HepG2 (cell line): ENCODE measurements at regions not wholly inside any gene's neighbourhood (a gene's known extent, or its start where the extent isn't known, plus 50 kb on each side); places are given as distances from the start of the nearest gene placed in this dataset.

Source experiments
- ATAC-seq: fragments of 200-7000 bp; cut with Tn5 transposase; 3 replicates; pipeline ENCODE4 v1.9.1; 2020; ENCODE audit warnings: mild to moderate bottlenecking, moderate library complexity
- BruUV-seq: library from RNA; stranded (reverse); fragments of 400-500 nt; replicated peaks from 2 replicates; lab custom pipeline; 2021; lab: Mats Ljungman, UMichigan
- CTCF ChIA-PET: fragments of 300-600 bp; formaldehyde crosslinking; extraction: SDS; loops from one replicate; lab custom pipeline; 2021; ENCODE audit warnings: low total read pairs, inconsistent platforms, low intra/inter-chr PET ratio; lab: Yijun Ruan, JAX
- POLR2A ChIA-PET: fragments of 350-600 bp; sonication (Branson Sonifier 250); formaldehyde crosslinking; loops from one replicate; lab custom pipeline; 2020; ENCODE audit warnings: antibody characterized with exemption, inconsistent platforms; lab: Yijun Ruan, JAX
- DNase-seq: peaks from one replicate; pipeline ENCODE4 v3.0.0-alpha.2; 2015; ENCODE audit warnings: low spot score
- FAIRE-seq: peaks from 3 replicates; lab custom pipeline; 2011; peaks lifted over from hg19 to GRCh38; lab: Jason Lieb, UNC
- H2AFZ ChIP-seq: one replicate; pipeline ENCODE4 v1.6.1; 2011; ENCODE audit warnings: low read length, inconsistent platforms
- H3K27ac ChIP-seq: fragments of 300-600 bp; 3 replicates; pipeline ENCODE4 v1.8.0; 2011; ENCODE audit warnings: mixed run types, mild to moderate bottlenecking, mixed read lengths, low read length, inconsistent platforms; ENCODE audit not compliant: insufficient read depth; ENCODE audit errors: extremely low read length
- H3K27me3 ChIP-seq, 2 experiments: fragments of 200-600 bp in 1 of 2; 2 replicates in 1 of 2; 3 replicates in 1 of 2; pipeline versions ENCODE4 v1.6.0 to v1.8.0; 2011; ENCODE audit warnings: low read length in 2 of 2, mild to moderate bottlenecking in 2 of 2, moderate library complexity in 2 of 2, inconsistent platforms in 1 of 2; ENCODE audit not compliant: insufficient read depth in 2 of 2, control insufficient read depth in 1 of 2
- H3K36me3 ChIP-seq, 2 experiments: fragments of 200-600 bp in 1 of 2; replicated peaks in 1 of 2; 2 replicates in 1 of 2; 3 replicates in 1 of 2; pipeline versions ENCODE4 v1.5.1 to v1.8.0; 2011; ENCODE audit warnings: low read length in 2 of 2, inconsistent platforms in 1 of 2; ENCODE audit not compliant: insufficient read depth in 2 of 2, control insufficient read depth in 1 of 2
- H3K4me1 ChIP-seq: 2 replicates; pipeline ENCODE4 v1.5.1; 2012; ENCODE audit warnings: low read length, inconsistent platforms; ENCODE audit not compliant: insufficient read depth
- H3K4me2 ChIP-seq: 2 replicates; pipeline ENCODE4 v1.6.0; 2011; ENCODE audit warnings: low read depth, low read length, inconsistent platforms
- H3K4me3 ChIP-seq, 3 experiments: fragments of 200-600 bp in 1 of 3; sonication (generic), shearing (Covaris generic) in 1 of 3; replicated peaks in 1 of 3; 2 replicates each; pipeline ENCODE4 v1.5.1; 2011 to 2016; ENCODE audit warnings: low read length in 3 of 3, inconsistent platforms in 2 of 3, low read depth in 2 of 3, mild to moderate bottlenecking in 2 of 3, control low read depth in 1 of 3, mixed read lengths in 1 of 3; ENCODE audit not compliant: insufficient read depth in 1 of 3
- H3K79me2 ChIP-seq: one replicate; pipeline ENCODE4 v1.6.1; 2011; ENCODE audit warnings: low read length, inconsistent platforms; ENCODE audit not compliant: insufficient read depth
- H3K9ac ChIP-seq: 2 replicates; pipeline ENCODE4 v1.6.0; 2011; ENCODE audit warnings: mild to moderate bottlenecking, low read depth, low read length, inconsistent platforms; ENCODE audit not compliant: insufficient read depth
- H3K9me3 ChIP-seq: 2 replicates; pipeline ENCODE4 v1.5.1; 2012; ENCODE audit warnings: mild to moderate bottlenecking, low read length
- H4K20me1 ChIP-seq: 2 replicates; pipeline ENCODE4 v1.6.0; 2011; ENCODE audit warnings: inconsistent platforms, mild to moderate bottlenecking, low read length, moderate library complexity; ENCODE audit not compliant: insufficient read depth
- ASH2L ChIP-seq: fragments of 300-600, 200-600 bp; sonication (generic); IDR thresholded peaks from 2 replicates; pipeline ENCODE4 v1.7.0; 2017; ENCODE audit warnings: low read depth, mild to moderate bottlenecking, moderate library complexity, mixed read lengths, low read length; ENCODE audit not compliant: insufficient read length
- EP300 ChIP-seq, 3 experiments: sonication (generic) in 1 of 3; formaldehyde crosslinking in 1 of 3; IDR thresholded peaks; 2 replicates each; pipeline versions ENCODE4 v1.5.1 to v1.6.1; 2011 to 2020; ENCODE audit warnings: low read depth in 2 of 3, low read length in 2 of 3, borderline replicate concordance in 1 of 3, improper control_type of control experiment in 1 of 3, mild to moderate bottlenecking in 1 of 3, missing genetic modification reagents in 1 of 3, moderate library complexity in 1 of 3
- HDAC2 ChIP-seq: sonication (generic); formaldehyde crosslinking; IDR thresholded peaks from 2 replicates; pipeline ENCODE4 v1.4.0; 2020; ENCODE audit warnings: missing genetic modification reagents
- KLF16 ChIP-seq, 2 experiments: sonication (generic) in 1 of 2; formaldehyde crosslinking in 1 of 2; IDR thresholded peaks; 2 replicates each; pipeline versions ENCODE4 v1.6.1 to v1.8.0; 2016 to 2023; ENCODE audit warnings: missing genetic modification reagents in 2 of 2, missing compliant biosample characterization in 1 of 2
- MAF1 ChIP-seq: sonication (generic); formaldehyde crosslinking; IDR thresholded peaks from 2 replicates; pipeline ENCODE4 v1.5.0; 2020; ENCODE audit warnings: missing genetic modification reagents, borderline replicate concordance
- MEIS2 ChIP-seq: sonication (generic); formaldehyde crosslinking; IDR thresholded peaks from 2 replicates; pipeline ENCODE4 v1.9.0; 2021; ENCODE audit warnings: mild to moderate bottlenecking, missing genetic modification reagents
- MYPOP ChIP-seq: sonication (generic); formaldehyde crosslinking; IDR thresholded peaks from 2 replicates; pipeline ENCODE4 v1.8.1; 2023; ENCODE audit warnings: mild to moderate bottlenecking, moderate library complexity, missing genetic modification reagents
- NFATC3 ChIP-seq: sonication (generic); formaldehyde crosslinking; IDR thresholded peaks from 2 replicates; pipeline ENCODE4 v1.5.1; 2020; ENCODE audit warnings: mild to moderate bottlenecking, missing genetic modification reagents
- PHF8 ChIP-seq: sonication (generic); formaldehyde crosslinking; IDR thresholded peaks from 2 replicates; pipeline ENCODE4 v1.5.0; 2020; ENCODE audit warnings: missing genetic modification reagents
- RELA ChIP-seq: sonication (generic); formaldehyde crosslinking; IDR thresholded peaks from 2 replicates; pipeline ENCODE4 v1.4.0; 2020; ENCODE audit warnings: missing genetic modification reagents
- RFXANK ChIP-seq: IDR thresholded peaks from 2 replicates; pipeline ENCODE4 v1.6.1; 2016
- ZMYM2 ChIP-seq: sonication (generic); formaldehyde crosslinking; IDR thresholded peaks from 2 replicates; pipeline ENCODE4 v1.8.0; 2022; ENCODE audit warnings: mild to moderate bottlenecking, missing genetic modification reagents
- ZNF33A ChIP-seq: sonication (generic); formaldehyde crosslinking; IDR thresholded peaks from 2 replicates; pipeline ENCODE4 v1.5.1; 2020; ENCODE audit warnings: missing genetic modification reagents, mild to moderate bottlenecking, moderate library complexity, borderline replicate concordance
- ZNF34 ChIP-seq: sonication (generic); formaldehyde crosslinking; IDR thresholded peaks from 2 replicates; pipeline ENCODE4 v1.4.0; 2020; ENCODE audit warnings: mild to moderate bottlenecking, missing genetic modification reagents, borderline replicate concordance
- ZNF451 ChIP-seq: sonication (generic); formaldehyde crosslinking; IDR thresholded peaks from 2 replicates; pipeline ENCODE4 v1.5.0; 2020; ENCODE audit warnings: mild to moderate bottlenecking, missing genetic modification reagents
- ZNF556 ChIP-seq: sonication (generic); formaldehyde crosslinking; IDR thresholded peaks from 2 replicates; pipeline ENCODE4 v1.4.0; 2020; ENCODE audit warnings: mild to moderate bottlenecking, missing genetic modification reagents, borderline replicate concordance
- ZNF703 ChIP-seq: sonication (generic); formaldehyde crosslinking; IDR thresholded peaks from 2 replicates; pipeline ENCODE4 v1.5.1; 2020; ENCODE audit warnings: missing genetic modification reagents, mild to moderate bottlenecking, moderate library complexity, borderline replicate concordance
- WGBS: methylation state at CpG from one replicate; pipeline ENCODE4 v1.1.6; 2017; ENCODE audit warnings: low lambda C conversion rate; 5-methylcytosine and 5-hydroxymethylcytosine counted together
- in situ Hi-C: cut with HindIII; loops from 2 replicates; pipeline ENCODE4 v1.10.0; 2017; ENCODE audit warnings: low pct_unique_long_range_greater_than_20kb; ENCODE audit not compliant: extremely low pct_ligation_motif_present
- intact Hi-C: fragments of 100-400 bp; cut with micrococcal nuclease; formaldehyde crosslinking; loops from one replicate; pipeline ENCODE4 v1.10.0; 2022; ENCODE audit not compliant: unreplicated experiment

- no peak for TF ChIP-seq MEIS2 (CRISPR knock-in tag)
These were observed 135.9 kb upstream of the ADRA1D start (continued) for GRCh38 chr20:4384961-4385360.

- Histone ChIP-seq H2AFZ (no peak overlapping the region), H4K20me1 (no peaks in the 10 kb centered on the region), H3K4me3 (no peak overlapping the region), H3K9ac (no peak overlapping the region), H3K4me2 (no peak overlapping the region), H3K4me1 (peaks cover 8% of the 10 kb centered on the region; the same call in 1 of the 2 replicates), H3K79me2 (no peaks in the 10 kb centered on the region), H3K27me3 (peaks cover 0 to 18% of the 10 kb centered on the region in 2 experiments; a peak in 3 of 5 replicates), H3K36me3 (no peaks in the 10 kb centered on the region), H3K9me3 (no peaks in the 10 kb centered on the region), H3K27ac (no peak overlapping the region)
- 2% methylated on average over 5 of the region's 5 CpGs for WGBS
- intact Hi-C loops, result no loop called here
- ChIA-PET POLR2A (no interaction called here), CTCF (no interaction called here)
- peak; percentile 8 for FAIRE-seq
- in situ Hi-C loops, result no loop called here
- DNase-seq, result no peak
- no peak for TF ChIP-seq ZNF556 (CRISPR knock-in tag)
- no peak for TF ChIP-seq ZNF34
- TF ChIP-seq ZNF33A (CRISPR knock-in tag), result no peak
- peak in 1 of 2 experiments; percentile 15; a peak in 1 of 4 replicates for TF ChIP-seq EP300 (IDR thresholded peaks at IDR 0.05; ENCODE audit: low read depth in 2 of 2, low read length in 2 of 2)
- no peak for TF ChIP-seq EP300 (CRISPR knock-in tag; IDR thresholded peaks at IDR 0.05; ENCODE audit: borderline replicate concordance)
- TF ChIP-seq ZMYM2 (CRISPR knock-in tag), result no peak
- TF ChIP-seq RELA (CRISPR knock-in tag), result no peak
- ATAC-seq, result no peak
- BruUV-seq, result no TSS peak
These were observed 134.9 kb upstream of the ADRA1D start for GRCh38 chr20:4383961-4384360.

GRCh38 chr20:4375881-4376280, 126.8 kb upstream of the ADRA1D start:
- TF ChIP-seq ASH2L (no peak), PHF8 (CRISPR knock-in tag) (no peak), MYPOP (no peak), NFATC3 (no peak), KLF16 (CRISPR knock-in tag; IDR thresholded peaks at IDR 0.05) (no peak), MAF1 (CRISPR knock-in tag) (no peak), RFXANK (CRISPR knock-in tag) (no peak), HDAC2 (no peak), ZNF451 (no peak), ZNF703 (CRISPR knock-in tag) (no peak)
- no peak for FAIRE-seq
- Histone ChIP-seq H3K4me2 (no peak overlapping the region), H3K9me3 (no peaks in the 10 kb centered on the region), H2AFZ (no peak overlapping the region), H3K36me3 (no peaks in the 10 kb centered on the region), H3K79me2 (no peaks in the 10 kb centered on the region), H3K4me1 (no peaks in the 10 kb centered on the region), H3K27ac (no peak overlapping the region), H3K4me3 (no peak overlapping the region), H3K27me3 (peaks cover 0 to 5% of the 10 kb centered on the region in 2 experiments; a peak in 1 of 5 replicates), H3K9ac (no peak overlapping the region), H4K20me1 (no peaks in the 10 kb centered on the region)
- 23% methylated on average over 4 of the region's 4 CpGs for WGBS
- in situ Hi-C loops, result no loop called here
- no TSS peak for BruUV-seq
- POLR2A ChIA-PET, result no interaction called here
- no peak for DNase-seq
- CTCF ChIA-PET, result no interaction called here
- ATAC-seq, result no peak
- intact Hi-C loops, result no loop called here
